HepG2 (cell line): ENCODE measurements at regions not wholly inside any gene's neighbourhood (a gene's known extent, or its start where the extent isn't known, plus 50 kb on each side); places are given as distances from the start of the nearest gene placed in this dataset.

Source experiments
- ATAC-seq: fragments of 200-7000 bp; cut with Tn5 transposase; 3 replicates; pipeline ENCODE4 v1.9.1; 2020; ENCODE audit warnings: mild to moderate bottlenecking, moderate library complexity
- BruUV-seq: library from RNA; stranded (reverse); fragments of 400-500 nt; replicated peaks from 2 replicates; lab custom pipeline; 2021; lab: Mats Ljungman, UMichigan
- CTCF ChIA-PET: fragments of 300-600 bp; formaldehyde crosslinking; extraction: SDS; loops from one replicate; lab custom pipeline; 2021; ENCODE audit warnings: low total read pairs, inconsistent platforms, low intra/inter-chr PET ratio; lab: Yijun Ruan, JAX
- POLR2A ChIA-PET: fragments of 350-600 bp; sonication (Branson Sonifier 250); formaldehyde crosslinking; loops from one replicate; lab custom pipeline; 2020; ENCODE audit warnings: antibody characterized with exemption, inconsistent platforms; lab: Yijun Ruan, JAX
- DNase-seq: peaks from one replicate; pipeline ENCODE4 v3.0.0-alpha.2; 2015; ENCODE audit warnings: low spot score
- FAIRE-seq: peaks from 3 replicates; lab custom pipeline; 2011; peaks lifted over from hg19 to GRCh38; lab: Jason Lieb, UNC
- H2AFZ ChIP-seq: one replicate; pipeline ENCODE4 v1.6.1; 2011; ENCODE audit warnings: low read length, inconsistent platforms
- H3K27ac ChIP-seq: fragments of 300-600 bp; 3 replicates; pipeline ENCODE4 v1.8.0; 2011; ENCODE audit warnings: mixed run types, mild to moderate bottlenecking, mixed read lengths, low read length, inconsistent platforms; ENCODE audit not compliant: insufficient read depth; ENCODE audit errors: extremely low read length
- H3K27me3 ChIP-seq, 2 experiments: fragments of 200-600 bp in 1 of 2; 2 replicates in 1 of 2; 3 replicates in 1 of 2; pipeline versions ENCODE4 v1.6.0 to v1.8.0; 2011; ENCODE audit warnings: low read length in 2 of 2, mild to moderate bottlenecking in 2 of 2, moderate library complexity in 2 of 2, inconsistent platforms in 1 of 2; ENCODE audit not compliant: insufficient read depth in 2 of 2, control insufficient read depth in 1 of 2
- H3K36me3 ChIP-seq, 2 experiments: fragments of 200-600 bp in 1 of 2; replicated peaks in 1 of 2; 2 replicates in 1 of 2; 3 replicates in 1 of 2; pipeline versions ENCODE4 v1.5.1 to v1.8.0; 2011; ENCODE audit warnings: low read length in 2 of 2, inconsistent platforms in 1 of 2; ENCODE audit not compliant: insufficient read depth in 2 of 2, control insufficient read depth in 1 of 2
- H3K4me1 ChIP-seq: 2 replicates; pipeline ENCODE4 v1.5.1; 2012; ENCODE audit warnings: low read length, inconsistent platforms; ENCODE audit not compliant: insufficient read depth
- H3K4me2 ChIP-seq: 2 replicates; pipeline ENCODE4 v1.6.0; 2011; ENCODE audit warnings: low read depth, low read length, inconsistent platforms
- H3K4me3 ChIP-seq, 3 experiments: fragments of 200-600 bp in 1 of 3; sonication (generic), shearing (Covaris generic) in 1 of 3; replicated peaks in 1 of 3; 2 replicates each; pipeline ENCODE4 v1.5.1; 2011 to 2016; ENCODE audit warnings: low read length in 3 of 3, inconsistent platforms in 2 of 3, low read depth in 2 of 3, mild to moderate bottlenecking in 2 of 3, control low read depth in 1 of 3, mixed read lengths in 1 of 3; ENCODE audit not compliant: insufficient read depth in 1 of 3
- H3K79me2 ChIP-seq: one replicate; pipeline ENCODE4 v1.6.1; 2011; ENCODE audit warnings: low read length, inconsistent platforms; ENCODE audit not compliant: insufficient read depth
- H3K9ac ChIP-seq: 2 replicates; pipeline ENCODE4 v1.6.0; 2011; ENCODE audit warnings: mild to moderate bottlenecking, low read depth, low read length, inconsistent platforms; ENCODE audit not compliant: insufficient read depth
- H3K9me3 ChIP-seq: 2 replicates; pipeline ENCODE4 v1.5.1; 2012; ENCODE audit warnings: mild to moderate bottlenecking, low read length
- H4K20me1 ChIP-seq: 2 replicates; pipeline ENCODE4 v1.6.0; 2011; ENCODE audit warnings: inconsistent platforms, mild to moderate bottlenecking, low read length, moderate library complexity; ENCODE audit not compliant: insufficient read depth
- KDM2A ChIP-seq: sonication (generic); formaldehyde crosslinking; IDR thresholded peaks from 2 replicates; pipeline ENCODE4 v1.4.0; 2020; ENCODE audit warnings: low read depth, missing genetic modification reagents, borderline replicate concordance
- ZNF121 ChIP-seq: sonication (generic); formaldehyde crosslinking; IDR thresholded peaks from 2 replicates; pipeline ENCODE4 v1.5.0; 2020; ENCODE audit warnings: mild to moderate bottlenecking, missing genetic modification reagents
- ZNF570 ChIP-seq: sonication (generic); formaldehyde crosslinking; IDR thresholded peaks from 2 replicates; pipeline ENCODE4 v1.4.0; 2020; ENCODE audit warnings: mild to moderate bottlenecking, missing genetic modification reagents, borderline replicate concordance
- ZNF768 ChIP-seq: sonication (generic); formaldehyde crosslinking; IDR thresholded peaks from 2 replicates; pipeline ENCODE4 v1.4.0; 2020; ENCODE audit warnings: missing genetic modification reagents
- WGBS: methylation state at CpG from one replicate; pipeline ENCODE4 v1.1.6; 2017; ENCODE audit warnings: low lambda C conversion rate; 5-methylcytosine and 5-hydroxymethylcytosine counted together
- in situ Hi-C: cut with HindIII; loops from 2 replicates; pipeline ENCODE4 v1.10.0; 2017; ENCODE audit warnings: low pct_unique_long_range_greater_than_20kb; ENCODE audit not compliant: extremely low pct_ligation_motif_present
- intact Hi-C: fragments of 100-400 bp; cut with micrococcal nuclease; formaldehyde crosslinking; loops from one replicate; pipeline ENCODE4 v1.10.0; 2022; ENCODE audit not compliant: unreplicated experiment
- TF ChIP-seq, protein P1 (sequence below): sonication (generic); formaldehyde crosslinking; conservative IDR thresholded peaks from 2 replicates; pipeline ENCODE4 v1.8.0; 2022; ENCODE audit warnings: missing genetic modification reagents
- TF ChIP-seq, protein P2 (sequence below): sonication (generic); formaldehyde crosslinking; IDR thresholded peaks from 2 replicates; pipeline ENCODE4 v1.8.0; 2022; ENCODE audit warnings: low read depth, missing genetic modification reagents
- TF ChIP-seq, protein P3 (sequence below): sonication (generic); formaldehyde crosslinking; IDR thresholded peaks from 2 replicates; pipeline ENCODE4 v1.5.0; 2020; ENCODE audit warnings: mild to moderate bottlenecking, low read depth, missing genetic modification reagents, borderline replicate concordance

DNA sequence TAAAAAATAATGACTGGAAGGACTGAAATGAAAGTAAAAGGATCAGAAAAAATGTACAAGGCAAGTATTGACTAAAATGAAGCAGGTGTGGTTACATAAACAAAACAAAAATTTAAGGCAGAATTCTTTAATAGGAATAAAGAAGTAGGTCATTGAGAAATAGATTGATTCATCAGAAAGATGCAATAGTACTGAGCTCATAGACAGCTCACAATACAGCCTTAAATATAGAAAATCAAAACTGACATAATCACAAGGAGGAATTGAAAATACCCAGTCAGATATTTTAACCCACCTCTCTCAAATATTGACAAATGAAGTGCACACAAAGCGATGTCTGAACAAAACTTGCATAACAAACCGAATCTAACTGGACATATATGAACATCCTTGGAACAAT is 366.8 kb upstream of the DPYD start:
- WGBS = 0% methylated on average over 2 of the region's 2 CpGs
- H3K4me2 ChIP-seq = no peak overlapping the region
- no peaks in the 10 kb centered on the region for H3K4me1 ChIP-seq
- no TSS peak for BruUV-seq
- no peaks in the 10 kb centered on the region for H3K9me3 ChIP-seq
- no peaks in the 10 kb centered on the region for H3K79me2 ChIP-seq
- no peak for FAIRE-seq
- TF ChIP-seq KDM2A (CRISPR knock-in tag) (no peak), ZNF121 (CRISPR knock-in tag) (no peak), ZNF570 (CRISPR knock-in tag) (no peak), ZNF768 (CRISPR knock-in tag) (no peak)
- TF ChIP-seq, protein P1, sequence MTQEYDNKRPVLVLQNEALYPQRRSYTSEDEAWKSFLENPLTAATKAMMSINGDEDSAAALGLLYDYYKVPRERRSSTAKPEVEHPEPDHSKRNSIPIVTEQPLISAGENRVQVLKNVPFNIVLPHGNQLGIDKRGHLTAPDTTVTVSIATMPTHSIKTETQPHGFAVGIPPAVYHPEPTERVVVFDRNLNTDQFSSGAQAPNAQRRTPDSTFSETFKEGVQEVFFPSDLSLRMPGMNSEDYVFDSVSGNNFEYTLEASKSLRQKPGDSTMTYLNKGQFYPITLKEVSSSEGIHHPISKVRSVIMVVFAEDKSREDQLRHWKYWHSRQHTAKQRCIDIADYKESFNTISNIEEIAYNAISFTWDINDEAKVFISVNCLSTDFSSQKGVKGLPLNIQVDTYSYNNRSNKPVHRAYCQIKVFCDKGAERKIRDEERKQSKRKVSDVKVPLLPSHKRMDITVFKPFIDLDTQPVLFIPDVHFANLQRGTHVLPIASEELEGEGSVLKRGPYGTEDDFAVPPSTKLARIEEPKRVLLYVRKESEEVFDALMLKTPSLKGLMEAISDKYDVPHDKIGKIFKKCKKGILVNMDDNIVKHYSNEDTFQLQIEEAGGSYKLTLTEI = no peak
- TF ChIP-seq, protein P2, sequence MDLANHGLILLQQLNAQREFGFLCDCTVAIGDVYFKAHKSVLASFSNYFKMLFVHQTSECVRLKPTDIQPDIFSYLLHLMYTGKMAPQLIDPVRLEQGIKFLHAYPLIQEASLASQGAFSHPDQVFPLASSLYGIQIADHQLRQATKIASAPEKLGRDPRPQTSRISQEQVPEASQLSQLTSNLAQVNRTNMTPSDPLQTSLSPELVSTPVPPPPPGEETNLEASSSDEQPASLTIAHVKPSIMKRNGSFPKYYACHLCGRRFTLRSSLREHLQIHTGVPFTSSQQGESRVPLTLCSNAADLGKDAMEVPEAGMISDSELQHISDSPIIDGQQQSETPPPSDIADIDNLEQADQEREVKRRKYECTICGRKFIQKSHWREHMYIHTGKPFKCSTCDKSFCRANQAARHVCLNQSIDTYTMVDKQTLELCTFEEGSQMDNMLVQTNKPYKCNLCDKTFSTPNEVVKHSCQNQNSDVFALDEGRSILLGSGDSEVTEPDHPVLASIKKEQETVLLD (CRISPR knock-in tag) = no peak
- TF ChIP-seq, protein P3, sequence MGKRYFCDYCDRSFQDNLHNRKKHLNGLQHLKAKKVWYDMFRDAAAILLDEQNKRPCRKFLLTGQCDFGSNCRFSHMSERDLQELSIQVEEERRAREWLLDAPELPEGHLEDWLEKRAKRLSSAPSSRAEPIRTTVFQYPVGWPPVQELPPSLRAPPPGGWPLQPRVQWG (CRISPR knock-in tag) = no peak
- H3K36me3 ChIP-seq = no peaks in the 10 kb centered on the region
- DNase-seq = no peak
- CTCF ChIA-PET = no interaction called here
- H3K27ac ChIP-seq = no peak overlapping the region
- ATAC-seq = no peak
- H3K9ac ChIP-seq = no peak overlapping the region
- H3K4me3 ChIP-seq = no peak overlapping the region
- no peaks in the 10 kb centered on the region for H4K20me1 ChIP-seq
- POLR2A ChIA-PET = no interaction called here
- in situ Hi-C loops = no loop called here
- intact Hi-C loops = no loop called here
- no peak overlapping the region for H2AFZ ChIP-seq
- no peaks in the 10 kb centered on the region for H3K27me3 ChIP-seq
